HG03045 (cell line): ENCODE measurements at regions not wholly inside any gene's neighbourhood (a gene's known extent, or its start where the extent isn't known, plus 50 kb on each side); places are given as distances from the start of the nearest gene placed in this dataset.

ENCODE experiments used
- ATAC-seq: cut with Tn5 transposase; IDR thresholded peaks from one replicate; pipeline ENCODE4 v1.9.1; 2021; ENCODE audit warnings: mild to moderate bottlenecking, moderate library complexity; ENCODE audit not compliant: unreplicated experiment

DNA sequence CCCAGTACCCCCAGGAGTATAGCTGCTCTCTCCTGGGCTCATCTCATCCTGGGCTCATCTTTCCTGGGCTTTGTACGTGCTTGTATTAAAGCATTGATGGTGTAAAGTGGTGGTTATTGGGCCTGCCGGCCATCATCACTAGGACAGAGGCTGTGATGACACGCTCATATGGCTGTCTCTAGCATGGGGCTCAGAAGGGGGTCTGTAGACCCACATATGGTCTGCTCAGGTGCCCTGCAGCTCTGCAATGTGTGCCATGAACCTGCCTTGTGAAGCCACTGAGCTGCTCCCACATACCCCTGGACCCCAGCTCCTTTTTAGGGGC lies 143.4 kb downstream of the CDC5L start:
- ATAC-seq: no peak

GRCh38 chr6:44531442-44532015 lies 144.0 kb downstream of the CDC5L start:
- no peak for ATAC-seq

DNA sequence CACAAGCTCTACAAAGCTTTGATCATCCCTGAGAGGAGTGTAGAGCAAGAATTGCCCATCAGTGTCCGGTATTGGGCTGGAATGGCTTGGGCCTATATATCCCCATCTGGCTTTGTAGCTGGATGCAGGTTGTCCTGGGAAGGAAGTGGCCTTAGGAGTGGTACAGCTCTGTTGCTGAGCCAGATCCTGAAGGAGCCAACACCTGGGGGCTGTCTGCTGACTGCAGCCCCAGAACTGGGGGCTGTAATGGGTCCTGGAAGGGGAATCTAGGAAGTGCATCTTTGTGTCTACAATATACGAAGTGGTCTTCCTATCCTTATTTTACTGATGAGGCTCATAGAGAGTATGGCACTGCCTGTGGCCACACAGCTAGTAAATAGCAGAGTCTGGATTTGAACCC lies 145.9 kb downstream of the CDC5L start:
- ATAC-seq: no peak

DNA sequence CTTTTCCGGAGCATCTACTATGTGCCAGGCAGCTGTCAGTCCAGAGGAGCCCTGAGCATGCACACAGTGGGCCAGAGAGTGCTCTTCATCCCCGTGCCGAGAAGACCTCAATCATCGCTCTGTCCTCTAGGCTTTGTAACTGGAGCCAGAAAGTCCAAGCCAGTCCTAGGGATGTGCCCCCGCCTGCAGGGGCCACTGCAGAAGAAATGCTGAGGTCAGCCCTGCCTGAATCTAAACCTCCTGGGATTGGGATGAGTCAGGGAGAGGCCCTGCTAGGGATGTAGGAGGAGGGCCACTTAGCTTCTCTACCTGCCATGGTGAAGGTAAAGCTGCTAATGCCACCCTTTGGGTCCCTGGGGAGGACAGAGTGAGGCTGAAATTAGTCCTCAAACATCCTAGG lies 146.8 kb downstream of the CDC5L start:
- ATAC-seq: no peak

GRCh38 chr6:44535446-44535845 lies 147.9 kb downstream of the CDC5L start:
- no peak for ATAC-seq

- ATAC-seq: no peak
Observed at GRCh38 chr6:44535967-44536366, 148.5 kb downstream of the CDC5L start.

GRCh38 chr6:44537306-44538049 lies 150.0 kb downstream of the CDC5L start:
- no peak for ATAC-seq

DNA sequence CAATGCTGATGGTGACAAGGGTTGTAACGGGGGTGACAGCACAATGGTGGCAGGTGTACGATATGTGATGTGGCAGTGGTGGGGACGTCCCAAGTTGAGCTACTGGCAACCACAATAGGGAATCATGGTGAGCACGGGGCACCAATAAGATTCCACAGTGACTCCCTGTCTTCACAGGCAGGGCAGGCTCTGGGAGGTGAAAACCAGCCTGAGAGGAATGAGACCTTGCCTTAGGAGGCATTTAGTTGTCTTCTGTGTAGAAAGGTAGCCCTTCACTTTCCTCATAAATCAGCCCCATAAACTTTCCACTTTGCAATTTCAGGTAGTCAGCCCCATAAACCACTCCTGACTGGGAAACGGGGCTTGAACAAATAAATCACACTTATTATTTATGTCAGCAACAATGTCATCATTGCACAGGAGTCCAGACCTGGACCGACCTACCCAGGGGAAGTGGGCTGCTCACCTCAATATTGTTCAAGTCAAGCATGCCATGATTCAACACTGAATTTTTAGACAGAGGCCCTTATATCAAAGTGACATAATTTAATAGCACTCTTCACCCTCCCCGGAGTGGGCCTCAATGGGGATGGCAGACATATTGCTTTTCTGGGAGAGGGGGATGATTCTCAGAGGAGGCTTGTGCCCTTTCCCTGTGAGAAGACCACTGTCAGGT lies 150.8 kb downstream of the CDC5L start:
- no peak for ATAC-seq

DNA sequence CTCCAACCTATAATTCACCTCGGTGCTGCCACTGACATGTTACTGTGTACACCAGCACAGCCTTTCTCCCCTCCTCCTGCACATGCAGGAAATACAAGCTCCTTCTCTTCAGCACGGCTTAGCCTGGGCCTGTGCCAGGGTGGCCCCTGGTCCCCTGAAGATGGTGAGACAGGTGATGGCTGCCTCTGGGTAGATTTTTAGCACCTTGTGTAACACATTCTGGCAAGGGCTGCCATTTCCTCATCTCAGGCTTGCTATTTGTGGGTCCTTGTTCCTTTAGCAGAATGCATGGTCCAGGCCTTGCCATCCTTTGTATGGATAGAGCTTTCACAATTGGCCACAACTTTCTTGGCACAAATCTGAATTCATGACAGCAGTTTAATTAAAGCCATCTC lies 151.3 kb downstream of the CDC5L start:
- no peak for ATAC-seq

GRCh38 chr6:44539701-44540355 lies 152.3 kb downstream of the CDC5L start:
- ATAC-seq: no peak

DNA sequence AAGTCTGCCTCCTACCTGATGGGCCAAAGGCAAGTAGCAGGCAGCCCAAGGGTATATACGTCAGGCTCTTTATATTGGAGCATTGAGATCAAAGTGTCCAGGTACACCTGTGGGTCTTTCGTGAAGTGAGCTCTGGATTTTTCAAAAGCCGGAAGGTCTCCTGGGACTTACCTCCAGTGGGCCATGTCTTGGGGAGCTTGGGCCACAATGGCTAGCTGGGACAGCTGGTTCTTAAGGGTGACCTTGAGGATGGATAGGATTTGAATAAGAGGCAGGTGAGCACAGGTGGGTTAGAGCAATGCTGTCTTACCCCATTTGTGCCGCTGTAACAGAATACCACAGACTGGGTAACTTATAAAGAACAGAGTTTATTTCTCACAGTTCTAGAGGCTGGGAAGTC lies 153.4 kb downstream of the CDC5L start:
- no peak for ATAC-seq

DNA sequence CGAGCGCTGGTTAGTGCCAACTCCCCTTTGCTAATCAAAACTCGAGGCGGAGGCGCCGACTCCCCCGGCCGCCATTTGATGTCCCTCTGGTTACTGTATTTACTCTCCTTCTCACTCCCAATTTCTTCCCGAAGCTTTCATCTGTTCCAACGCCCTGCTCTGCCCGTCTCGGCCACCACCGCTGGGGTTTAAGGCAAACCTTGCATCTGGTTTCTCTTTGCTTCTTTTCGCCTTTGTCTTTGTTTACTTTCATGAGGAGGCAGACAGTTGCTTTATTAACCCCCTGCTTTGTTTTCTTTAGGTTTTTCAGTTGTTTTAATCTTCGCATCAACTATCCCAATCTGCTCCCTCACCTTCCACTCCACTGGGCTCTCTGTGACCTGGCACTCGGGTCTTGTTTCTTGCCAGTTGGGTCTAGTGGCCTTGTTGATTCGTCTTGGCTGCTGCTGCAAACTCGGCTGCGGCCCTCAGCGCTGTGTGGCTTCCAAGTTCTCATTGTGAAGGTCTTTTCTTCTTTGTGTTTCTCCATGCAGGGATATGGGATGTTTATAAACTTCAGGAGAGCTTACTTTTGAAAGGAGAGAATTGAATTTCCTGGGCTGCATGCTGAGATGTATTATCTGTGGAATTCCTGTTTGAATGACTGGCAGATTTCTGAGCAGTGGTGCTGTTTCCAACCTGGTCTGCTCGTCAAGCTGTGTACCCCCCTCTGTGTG lies 155.1 kb downstream of the CDC5L start:
- ATAC-seq: no peak

- no peak for ATAC-seq
Observed at GRCh38 chr6:44543664-44544063, 156.2 kb downstream of the CDC5L start.

- ATAC-seq: no peak
Observed at GRCh38 chr6:44545224-44545623, 157.7 kb downstream of the CDC5L start.

- ATAC-seq: no peak
Observed at GRCh38 chr6:44548319-44548718, 160.8 kb downstream of the CDC5L start.

DNA sequence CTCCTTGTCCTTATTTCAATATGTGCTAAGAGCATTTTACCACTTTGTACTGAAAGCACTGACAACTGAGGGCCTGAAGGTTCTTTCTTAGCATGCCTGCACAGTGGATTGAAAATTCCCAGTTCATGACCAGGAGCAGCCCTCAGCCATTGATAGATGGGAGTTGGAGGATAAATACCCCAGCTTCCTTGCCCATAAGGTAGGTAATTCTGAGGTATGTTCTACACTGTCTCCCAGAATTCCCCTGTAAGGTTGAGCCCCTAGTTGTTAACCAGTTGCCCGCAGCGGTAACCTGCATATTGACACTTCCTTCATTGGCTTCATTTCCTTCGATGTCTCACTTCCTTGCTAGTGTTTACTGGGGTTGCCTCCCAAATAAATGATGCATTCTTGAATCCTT lies 162.0 kb downstream of the CDC5L start:
- ATAC-seq: no peak

GRCh38 chr6:44554194-44554593 lies 166.7 kb downstream of the CDC5L start:
- no peak for ATAC-seq

DNA sequence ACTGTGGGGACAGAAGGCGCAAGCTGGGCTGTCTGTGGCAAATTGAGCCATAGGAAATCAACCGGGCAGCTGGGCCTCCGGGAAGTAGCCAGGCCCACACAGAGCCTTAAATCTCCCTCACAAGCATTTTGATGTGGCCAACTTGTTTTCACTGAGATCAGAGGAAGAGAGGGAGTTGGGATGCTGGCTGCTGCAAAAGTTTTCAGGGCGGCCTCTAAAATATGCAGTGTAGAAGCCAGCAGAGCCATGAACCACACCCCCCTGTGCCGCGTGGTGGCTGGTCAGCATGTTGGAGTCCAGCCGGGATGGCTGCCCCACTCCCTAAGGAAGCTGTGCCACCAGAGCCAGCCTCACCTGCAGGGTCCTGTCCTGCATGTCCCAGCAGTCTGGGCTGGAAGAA lies 167.4 kb downstream of the CDC5L start:
- no peak for ATAC-seq

GRCh38 chr6:44556046-44556445 lies 168.5 kb downstream of the CDC5L start:
- no peak for ATAC-seq

DNA sequence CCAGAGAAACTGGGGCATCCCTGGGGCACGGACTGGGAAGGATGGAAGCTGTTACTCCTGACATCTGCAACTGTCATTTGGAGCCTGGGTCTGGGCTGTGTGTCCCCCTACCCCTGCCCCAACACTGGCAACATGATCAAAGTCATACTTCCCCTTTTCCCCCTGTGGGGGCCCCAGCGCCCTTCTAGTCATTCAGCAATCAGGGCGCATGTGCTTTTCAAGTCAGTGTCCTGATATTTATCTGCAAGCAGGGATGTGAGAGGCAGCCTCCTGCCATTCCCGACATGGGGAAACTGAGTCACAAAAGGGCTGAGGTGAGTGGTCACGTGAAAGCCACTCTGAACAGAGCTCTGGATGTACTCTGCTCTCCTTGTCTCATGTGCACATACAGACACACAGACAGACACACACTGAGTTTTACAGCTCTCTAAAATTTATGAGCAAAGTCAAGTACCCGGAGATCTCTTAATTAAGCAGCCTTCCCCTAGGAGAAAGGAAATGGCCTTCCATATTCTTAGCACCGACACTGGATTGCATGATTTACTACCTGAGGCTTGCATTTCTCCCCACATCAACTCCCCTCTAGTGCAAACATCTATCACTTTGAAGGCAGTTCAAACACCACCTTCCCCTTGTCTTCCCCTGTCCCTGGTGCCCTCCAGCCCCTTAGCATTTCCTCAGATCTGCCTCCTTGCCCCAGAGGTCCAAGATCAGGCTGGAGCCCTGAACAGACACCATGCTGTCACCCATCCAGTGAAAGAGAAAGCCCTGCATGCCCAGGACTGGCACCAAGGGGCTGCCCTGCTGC lies 170.7 kb downstream of the CDC5L start:
- ATAC-seq: no peak
